Right lobe of liver (tissue), 6 donors: ENCODE measurements at regions not wholly inside any gene's neighbourhood (a gene's known extent, or its start where the extent isn't known, plus 50 kb on each side); places are given as distances from the start of the nearest gene placed in this dataset.

Experiments used
- ATAC-seq, 4 donors: fragments of 200-7000 bp; cut with Tn5 transposase; one replicate each; pipeline ENCODE4 v1.9.1; 2020; ENCODE audit warnings: mild to moderate bottlenecking in 4 of 4, moderate library complexity in 4 of 4
- DNase-seq, 3 donors: peaks; one replicate each; pipeline ENCODE4 v3.0.0-alpha.2; 2020
- H3K27ac ChIP-seq, 3 donors: fragments of 200-600 bp; one replicate each; pipeline ENCODE4 v1.8.0; 2022
- H3K27me3 ChIP-seq, 2 donors: fragments of 200-600 bp; one replicate each; pipeline ENCODE4 v1.8.0; 2022
- H3K36me3 ChIP-seq, 4 donors: fragments of 200-600 bp; sonication (generic) in 1 of 4; one replicate each; pipeline versions ENCODE4 v1.5.1 to v1.8.0; 2017 to 2022; ENCODE audit warnings: control low read depth in 1 of 4
- H3K4me1 ChIP-seq, 4 donors: fragments of 200-600 bp; sonication (generic) in 1 of 4; one replicate each; pipeline versions ENCODE4 v1.5.1 to v1.8.0; 2017 to 2022; ENCODE audit warnings: control low read depth in 1 of 4
- H3K4me3 ChIP-seq, 3 donors: fragments of 200-600 bp; one replicate each; pipeline ENCODE4 v1.8.0; 2022
- H3K9me3 ChIP-seq, 4 donors: fragments of 200-600 bp; sonication (generic) in 1 of 4; one replicate each; pipeline versions ENCODE4 v1.5.1 to v1.8.0; 2017 to 2022; ENCODE audit warnings: control low read depth in 1 of 4
- CTCF ChIP-seq, 4 donors: fragments of 200-600 bp in 3 of 4; fragments of 450-650 bp in 1 of 4; IDR thresholded peaks; one replicate each; pipeline versions ENCODE4 v1.5.1 to v1.8.0; 2016 to 2022; ENCODE audit warnings: antibody characterized with exemption in 4 of 4, mild to moderate bottlenecking in 2 of 4
- POLR2A ChIP-seq: fragments of 450-650 bp; IDR thresholded peaks from one replicate; pipeline ENCODE4 v1.6.1; 2017; ENCODE audit warnings: antibody characterized with exemption, mild to moderate bottlenecking
- WGBS: methylation state at CpG from one replicate; pipeline ENCODE4 v1.1.6; 2018; ENCODE audit warnings: low coverage, low lambda C conversion rate; ENCODE audit not compliant: insufficient coverage; ENCODE audit errors: missing lambda C conversion rate; 5-methylcytosine and 5-hydroxymethylcytosine counted together
- intact Hi-C, 2 donors: fragments of 100-400 bp; cut with DNase I; formaldehyde crosslinking; loops; one replicate each; pipeline versions ENCODE4 v1.11.2 to v1.14.1; 2022
- donor health status: DM: no; HTN: yes; CAD: no.
- donor health status: DM: no; HTN: no; CAD: no.
- donor health status: DM: no; HTN: no; CAD: no.
- donor health status: DM: no; HTN: yes; CAD: no.
- donor health status: DM: no; HTN: yes; CAD: no.

GRCh38 chr2:45261746-45262145, 252.5 kb upstream of the SIX2 start:
- H3K27me3 ChIP-seq: no peaks in the 10 kb centered on the region
- no CpG with 5 or more reads among the region's 4 CpGs for WGBS
- no peak overlapping the region for H3K4me3 ChIP-seq
- ATAC-seq (no peak), DNase-seq (no peak)
- no peaks in the 10 kb centered on the region for H3K9me3 ChIP-seq
- intact Hi-C loops: no loop called here
- H3K27ac ChIP-seq: no peak overlapping the region
- no peaks in the 10 kb centered on the region for H3K36me3 ChIP-seq
- peaks cover 0 to 31% (median 13%) of the 10 kb centered on the region in 4 donors for H3K4me1 ChIP-seq
- no peak for TF ChIP-seq CTCF (IDR thresholded peaks at IDR 0.05)
- TF ChIP-seq POLR2A: no peak

GRCh38 chr2:45260946-45261345, 251.7 kb upstream of the SIX2 start:
- DNase-seq: no peak
- no peak for TF ChIP-seq CTCF (IDR thresholded peaks at IDR 0.05)
- TF ChIP-seq POLR2A: no peak
- 80% methylated on average over 5 of the region's 5 CpGs for WGBS
- no peak for ATAC-seq
- Histone ChIP-seq H3K4me3 (no peak overlapping the region), H3K9me3 (no peaks in the 10 kb centered on the region), H3K27me3 (no peaks in the 10 kb centered on the region), H3K36me3 (no peaks in the 10 kb centered on the region), H3K4me1 (peaks cover 0 to 38% (median 17%) of the 10 kb centered on the region in 4 donors), H3K27ac (no peak overlapping the region)
- intact Hi-C loops: no loop called here

GRCh38 chr2:45259547-45260160, 250.4 kb upstream of the SIX2 start:
- TF ChIP-seq POLR2A (no peak), CTCF (IDR thresholded peaks at IDR 0.05) (no peak)

GRCh38 chr2:45259138-45259537, 249.9 kb upstream of the SIX2 start:
- H3K9me3 ChIP-seq: no peaks in the 10 kb centered on the region
- TF ChIP-seq CTCF (IDR thresholded peaks at IDR 0.05) (no peak), POLR2A (no peak)
- WGBS: 31% methylated on average over 6 of the region's 8 CpGs
- ATAC-seq (no peak), DNase-seq (no peak)
- H3K27ac ChIP-seq: no peak overlapping the region
- intact Hi-C loops: no loop called here
- peaks cover 0 to 39% (median 19%) of the 10 kb centered on the region in 4 donors for H3K4me1 ChIP-seq
- no peaks in the 10 kb centered on the region for H3K27me3 ChIP-seq
- no peak overlapping the region for H3K4me3 ChIP-seq
- H3K36me3 ChIP-seq: no peaks in the 10 kb centered on the region

More at GRCh38 chr2:45259547-45260160, 250.4 kb upstream of the SIX2 start:
- Histone ChIP-seq H3K4me1 (peaks cover 0 to 39% (median 19%) of the 10 kb centered on the region in 4 donors), H3K4me3 (no peak overlapping the region), H3K27ac (no peak overlapping the region), H3K27me3 (no peaks in the 10 kb centered on the region), H3K9me3 (no peaks in the 10 kb centered on the region), H3K36me3 (no peaks in the 10 kb centered on the region)
- intact Hi-C loops: no loop called here
- DNase-seq (no peak), ATAC-seq (no peak)
- 73% methylated on average over 8 of the region's 8 CpGs for WGBS

GRCh38 chr2:45258311-45258710, 249.1 kb upstream of the SIX2 start:
- H3K27ac ChIP-seq: no peak overlapping the region

More at GRCh38 chr2:45258311-45258710, 249.1 kb upstream of the SIX2 start:
- no peak for DNase-seq
- Histone ChIP-seq H3K4me3 (no peak overlapping the region), H3K27me3 (no peaks in the 10 kb centered on the region), H3K9me3 (no peaks in the 10 kb centered on the region), H3K36me3 (no peaks in the 10 kb centered on the region), H3K4me1 (peaks cover 0 to 39% (median 19%) of the 10 kb centered on the region in 4 donors)
- whole genome bisulfite sequencing: 88% methylated on average over 3 of the region's 7 CpGs
- intact Hi-C loops: no loop called here
- no peak for ATAC-seq
- TF ChIP-seq POLR2A (no peak), CTCF (IDR thresholded peaks at IDR 0.05) (no peak)
